Testis (tissue), 2 donors: ENCODE measurements at regions not wholly inside any gene's neighbourhood (a gene's known extent, or its start where the extent isn't known, plus 50 kb on each side); places are given as distances from the start of the nearest gene placed in this dataset.

Experiments used
- DNase-seq: peaks from one replicate; pipeline ENCODE4 v3.0.0-alpha.2; 2019
- H3K27ac ChIP-seq, 2 donors: fragments of 200-600 bp; sonication (generic); one replicate each; pipeline ENCODE4 v1.5.1; 2019
- H3K27me3 ChIP-seq: fragments of 200-600 bp; sonication (generic); one replicate; pipeline ENCODE4 v1.5.1; 2019
- H3K36me3 ChIP-seq: fragments of 200-600 bp; sonication (generic); one replicate; pipeline ENCODE4 v1.5.1; 2017; ENCODE audit warnings: low read depth; ENCODE audit errors: missing control alignments
- H3K4me1 ChIP-seq: fragments of 200-600 bp; sonication (generic); one replicate; pipeline ENCODE4 v1.5.1; 2019
- H3K4me3 ChIP-seq, 2 donors: fragments of 200-600 bp; sonication (generic); one replicate each; pipeline ENCODE4 v1.5.1; 2017 to 2019
- H3K9me3 ChIP-seq: fragments of 200-600 bp; sonication (generic); one replicate; pipeline ENCODE4 v1.5.1; 2017
- POLR2A ChIP-seq: fragments of 450-650 bp; IDR thresholded peaks from one replicate; pipeline ENCODE4 v1.6.1; 2017; ENCODE audit warnings: antibody characterized with exemption, mild to moderate bottlenecking, moderate library complexity
- WGBS, 2 donors: methylation state at CpG; one replicate each; pipeline ENCODE4 v1.1.5; 2018; 5-methylcytosine and 5-hydroxymethylcytosine counted together
- intact Hi-C: fragments of 100-400 bp; cut with DNase I; formaldehyde crosslinking; loops from one replicate; pipeline ENCODE4 v1.15.1; 2023; ENCODE audit warnings: low total_unique reads
- TF ChIP-seq, protein P1 (sequence below), 3 experiments: fragments of 450-650 bp in 2 of 3; fragments of 200-600 bp in 1 of 3; sonication (generic) in 1 of 3; IDR thresholded peaks; one replicate each; pipeline ENCODE4 v1.5.1; 2016 to 2019; ENCODE audit warnings: antibody characterized with exemption in 3 of 3, mild to moderate bottlenecking in 2 of 3, moderate library complexity in 1 of 3

DNA sequence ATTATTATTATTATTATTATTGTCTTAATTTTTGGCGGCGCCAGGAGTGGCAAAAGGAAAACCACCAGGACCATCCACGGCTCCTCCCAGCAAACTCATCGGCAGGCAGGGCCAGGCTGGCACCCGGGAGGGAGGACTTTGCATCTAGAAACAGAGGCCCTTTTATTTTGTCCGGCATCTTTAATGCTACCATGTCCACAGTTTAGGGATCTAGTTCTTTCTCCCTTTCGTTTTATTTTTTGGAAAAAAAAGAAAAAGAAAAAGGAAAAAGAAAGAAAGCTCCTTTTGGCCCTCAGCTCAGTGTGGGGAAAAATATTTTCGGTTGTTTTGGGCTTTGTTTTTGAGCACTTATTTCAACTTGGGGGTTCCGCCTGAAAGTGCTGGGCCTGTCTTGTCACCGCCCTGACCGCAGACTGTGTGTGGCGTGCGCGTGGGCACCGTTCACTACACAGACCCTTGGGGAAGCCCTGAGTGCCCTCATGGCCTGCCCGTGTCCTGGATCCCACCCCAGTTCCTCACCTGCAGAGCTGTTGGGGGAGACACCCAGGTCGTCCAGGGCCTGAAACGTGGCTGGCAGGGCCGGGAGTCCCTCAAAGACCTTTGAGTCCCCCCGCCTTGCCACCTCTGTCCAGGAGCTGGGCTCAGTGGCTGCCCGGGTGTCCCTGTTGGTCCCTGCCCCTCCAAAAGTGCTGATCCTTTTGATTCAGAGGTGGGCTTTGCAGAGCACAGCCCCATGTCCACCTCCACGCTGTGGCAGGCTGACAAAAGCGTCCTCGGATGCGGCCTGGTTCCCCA is 69.1 kb upstream of the PPARA start:
- Histone ChIP-seq H3K4me3 (peak overlapping the region; percentile 48 to 86), H3K4me1 (peaks cover 60% of the 10 kb centered on the region), H3K27me3 (no peaks in the 10 kb centered on the region), H3K9me3 (no peaks in the 10 kb centered on the region), H3K36me3 (no peaks in the 10 kb centered on the region), H3K27ac (peak overlapping the region; percentile 97 to 98)
- intact Hi-C loops: no loop called here
- 30 to 31% methylated on average over 16 to 25 of the region's 25 CpGs for WGBS, 2 donors
- DNase-seq: peak; percentile 30
- no peak for TF ChIP-seq POLR2A
- TF ChIP-seq, protein P1, sequence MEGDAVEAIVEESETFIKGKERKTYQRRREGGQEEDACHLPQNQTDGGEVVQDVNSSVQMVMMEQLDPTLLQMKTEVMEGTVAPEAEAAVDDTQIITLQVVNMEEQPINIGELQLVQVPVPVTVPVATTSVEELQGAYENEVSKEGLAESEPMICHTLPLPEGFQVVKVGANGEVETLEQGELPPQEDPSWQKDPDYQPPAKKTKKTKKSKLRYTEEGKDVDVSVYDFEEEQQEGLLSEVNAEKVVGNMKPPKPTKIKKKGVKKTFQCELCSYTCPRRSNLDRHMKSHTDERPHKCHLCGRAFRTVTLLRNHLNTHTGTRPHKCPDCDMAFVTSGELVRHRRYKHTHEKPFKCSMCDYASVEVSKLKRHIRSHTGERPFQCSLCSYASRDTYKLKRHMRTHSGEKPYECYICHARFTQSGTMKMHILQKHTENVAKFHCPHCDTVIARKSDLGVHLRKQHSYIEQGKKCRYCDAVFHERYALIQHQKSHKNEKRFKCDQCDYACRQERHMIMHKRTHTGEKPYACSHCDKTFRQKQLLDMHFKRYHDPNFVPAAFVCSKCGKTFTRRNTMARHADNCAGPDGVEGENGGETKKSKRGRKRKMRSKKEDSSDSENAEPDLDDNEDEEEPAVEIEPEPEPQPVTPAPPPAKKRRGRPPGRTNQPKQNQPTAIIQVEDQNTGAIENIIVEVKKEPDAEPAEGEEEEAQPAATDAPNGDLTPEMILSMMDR (IDR thresholded peaks at IDR 0.05): no peak

DNA sequence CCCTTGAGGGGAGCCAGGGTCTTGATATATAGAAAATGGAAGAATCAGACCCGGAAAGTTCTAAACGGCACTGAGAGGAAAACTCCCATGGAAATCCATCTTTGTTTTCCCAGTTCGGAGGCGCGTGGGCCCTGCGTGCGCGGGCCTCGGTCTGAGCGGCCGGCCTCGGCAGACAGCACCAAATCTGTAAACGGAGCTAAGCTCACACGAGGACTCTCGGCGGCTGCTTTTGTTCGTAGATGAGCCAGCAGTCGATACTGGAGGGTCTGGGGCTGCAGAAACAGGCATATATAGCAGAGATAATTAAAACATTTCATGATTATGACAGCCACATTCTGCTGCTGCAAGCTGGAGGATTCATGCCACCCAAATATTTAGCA is 68.5 kb upstream of the PPARA start:
- TF ChIP-seq, protein P1 (IDR thresholded peaks at IDR 0.05): no peak
- TF ChIP-seq POLR2A: no peak
- peak overlapping the region; percentile 48 to 86 for H3K4me3 ChIP-seq
- peak; percentile 50 for DNase-seq
- 23 to 59% methylated on average over 18 of the region's 18 CpGs for WGBS, 2 donors
- no peaks in the 10 kb centered on the region for H3K9me3 ChIP-seq
- no peaks in the 10 kb centered on the region for H3K36me3 ChIP-seq
- H3K27me3 ChIP-seq: no peaks in the 10 kb centered on the region
- peak overlapping the region; percentile 97 to 98 for H3K27ac ChIP-seq
- H3K4me1 ChIP-seq: peaks cover 66% of the 10 kb centered on the region
- intact Hi-C loops: no loop called here

DNA sequence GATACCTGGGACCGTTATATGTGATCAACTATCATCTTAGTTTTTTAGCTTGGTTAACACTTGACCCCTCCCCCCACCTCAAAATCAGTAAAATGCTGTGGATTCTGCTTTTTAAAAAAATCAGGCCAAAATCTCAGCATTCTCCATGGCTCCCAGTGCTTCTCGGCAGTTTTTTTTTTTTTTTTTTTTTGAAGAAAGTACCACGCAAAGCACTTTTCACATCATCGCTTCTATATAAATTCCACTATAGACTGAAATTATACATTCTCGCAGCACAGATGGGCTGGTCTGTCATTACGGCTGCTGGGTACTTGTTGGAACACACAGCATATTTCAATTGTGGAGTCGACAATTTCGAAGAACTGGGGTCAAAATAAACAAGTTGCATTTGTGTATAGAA is 67.7 kb upstream of the PPARA start:
- TF ChIP-seq POLR2A: no peak
- TF ChIP-seq, protein P1 (IDR thresholded peaks at IDR 0.05): no peak
- H3K4me1 ChIP-seq: peaks cover 70% of the 10 kb centered on the region
- intact Hi-C loops: no loop called here
- 38 to 52% methylated on average over 8 of the region's 8 CpGs for WGBS, 2 donors
- peak overlapping the region; percentile 97 to 98 for H3K27ac ChIP-seq
- H3K4me3 ChIP-seq: no peak overlapping the region
- H3K27me3 ChIP-seq: no peaks in the 10 kb centered on the region
- no peaks in the 10 kb centered on the region for H3K36me3 ChIP-seq
- peak; percentile 13 for DNase-seq
- no peaks in the 10 kb centered on the region for H3K9me3 ChIP-seq

DNA sequence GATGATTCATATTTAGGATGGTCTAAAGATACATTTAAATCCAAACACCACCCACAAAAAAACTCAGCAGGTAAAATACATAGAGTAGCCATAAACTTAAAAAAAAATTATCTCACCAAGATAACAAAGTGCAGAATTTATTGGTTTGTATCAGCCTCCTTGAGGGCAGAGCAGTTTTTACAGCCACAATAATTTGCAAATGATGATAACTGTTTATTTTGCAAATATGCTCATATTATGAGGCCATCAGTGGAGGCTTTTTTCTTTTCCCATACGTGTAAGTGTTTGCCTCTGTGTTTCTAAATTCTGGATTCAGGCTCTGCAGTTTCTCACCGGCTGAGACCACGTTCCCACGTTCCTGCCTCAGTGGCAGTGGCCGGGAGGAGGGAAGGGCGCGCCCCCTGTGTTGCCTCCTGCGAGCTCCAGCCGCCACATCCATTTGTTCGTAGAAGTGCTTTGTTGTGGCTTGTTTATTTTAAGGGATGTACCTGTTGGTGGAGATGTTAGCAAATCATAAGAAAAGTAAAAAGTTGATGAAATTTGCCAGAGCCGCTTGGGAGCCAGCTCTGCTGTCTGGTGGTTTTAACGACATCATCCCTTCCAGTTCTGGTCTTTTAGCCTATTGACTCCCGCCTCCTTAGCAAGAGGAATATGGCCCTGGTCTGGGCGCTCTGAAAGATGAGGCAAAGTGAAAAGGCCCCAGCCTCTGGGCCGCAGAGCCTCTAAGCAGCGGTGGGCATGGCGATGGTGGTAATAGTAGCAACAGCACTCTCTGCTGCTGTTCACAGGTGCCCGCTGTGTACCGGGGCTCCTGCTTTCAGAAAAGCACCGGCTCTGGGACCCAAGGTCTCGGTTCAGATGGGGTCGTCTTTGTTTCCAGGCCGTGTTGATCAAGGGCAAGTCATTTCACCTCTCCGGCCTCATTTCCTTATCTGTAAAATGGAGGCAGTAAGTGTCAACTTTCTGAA is 66.7 kb upstream of the PPARA start:
- peaks cover 69% of the 10 kb centered on the region for H3K4me1 ChIP-seq
- intact Hi-C loops: no loop called here
- peak; percentile 21 for DNase-seq
- WGBS, 2 donors: 50 to 52% methylated on average over 21 to 24 of the region's 24 CpGs
- no peak overlapping the region for H3K4me3 ChIP-seq
- H3K27ac ChIP-seq: peak overlapping the region; percentile 97 to 98
- H3K9me3 ChIP-seq: no peaks in the 10 kb centered on the region
- H3K36me3 ChIP-seq: no peaks in the 10 kb centered on the region
- no peak for TF ChIP-seq POLR2A
- TF ChIP-seq, protein P1 (IDR thresholded peaks at IDR 0.05): no peak
- H3K27me3 ChIP-seq: no peaks in the 10 kb centered on the region
